HEK293 (cell line): ENCODE measurements at regions not wholly inside any gene's neighbourhood (a gene's known extent, or its start where the extent isn't known, plus 50 kb on each side); places are given as distances from the start of the nearest gene placed in this dataset.

Experiments used
- CTCF ChIP-seq: fragments of 450-650 bp; formaldehyde crosslinking; IDR thresholded peaks from 2 replicates; pipeline ENCODE4 v1.5.1; 2016; ENCODE audit warnings: missing biosample characterization, missing genetic modification characterization
- KLF1 ChIP-seq: fragments of 450-650 bp; formaldehyde crosslinking; IDR thresholded peaks from 2 replicates; pipeline ENCODE4 v1.5.1; 2016; ENCODE audit warnings: missing biosample characterization, missing genetic modification characterization
- REST ChIP-seq: fragments of 450-650 bp; formaldehyde crosslinking; IDR thresholded peaks from 2 replicates; pipeline ENCODE4 v1.5.1; 2016; ENCODE audit warnings: missing biosample characterization, missing genetic modification characterization
- ZNF626 ChIP-seq: fragments of 450-650 bp; sonication (Bioruptor Pico); formaldehyde crosslinking; IDR thresholded peaks from 2 replicates; pipeline ENCODE4 v1.5.1; 2018; ENCODE audit warnings: missing biosample characterization, missing genetic modification characterization, inconsistent platforms
- ZNF776 ChIP-seq: fragments of 450-650 bp; formaldehyde crosslinking; IDR thresholded peaks from 2 replicates; pipeline ENCODE4 v1.5.0; 2017; ENCODE audit warnings: missing biosample characterization, missing genetic modification characterization, borderline replicate concordance

- no peak for TF ChIP-seq REST (tag by site-specific recombination)
- TF ChIP-seq KLF1 (tag by site-specific recombination): no peak
- no peak for TF ChIP-seq ZNF776 (tag by site-specific recombination)
- TF ChIP-seq ZNF626 (tag by site-specific recombination): no peak
- no peak for TF ChIP-seq CTCF
These were observed 175.7 kb upstream of the DDHD1 start for GRCh38 chr14:53328841-53329240.
